ENCODE measurements at regions not wholly inside any gene's neighbourhood (a gene's known extent, or its start where the extent isn't known, plus 50 kb on each side); places are given as distances from the start of the nearest gene placed in this dataset. TPM values are rescaled to one million over a fixed set of nuclear protein-coding genes. Genes with fewer than 3 reads are reported as not detected.
A peak's percentile ranks its signal among the peaks of the same experiment; 100 is the strongest.

DNA sequence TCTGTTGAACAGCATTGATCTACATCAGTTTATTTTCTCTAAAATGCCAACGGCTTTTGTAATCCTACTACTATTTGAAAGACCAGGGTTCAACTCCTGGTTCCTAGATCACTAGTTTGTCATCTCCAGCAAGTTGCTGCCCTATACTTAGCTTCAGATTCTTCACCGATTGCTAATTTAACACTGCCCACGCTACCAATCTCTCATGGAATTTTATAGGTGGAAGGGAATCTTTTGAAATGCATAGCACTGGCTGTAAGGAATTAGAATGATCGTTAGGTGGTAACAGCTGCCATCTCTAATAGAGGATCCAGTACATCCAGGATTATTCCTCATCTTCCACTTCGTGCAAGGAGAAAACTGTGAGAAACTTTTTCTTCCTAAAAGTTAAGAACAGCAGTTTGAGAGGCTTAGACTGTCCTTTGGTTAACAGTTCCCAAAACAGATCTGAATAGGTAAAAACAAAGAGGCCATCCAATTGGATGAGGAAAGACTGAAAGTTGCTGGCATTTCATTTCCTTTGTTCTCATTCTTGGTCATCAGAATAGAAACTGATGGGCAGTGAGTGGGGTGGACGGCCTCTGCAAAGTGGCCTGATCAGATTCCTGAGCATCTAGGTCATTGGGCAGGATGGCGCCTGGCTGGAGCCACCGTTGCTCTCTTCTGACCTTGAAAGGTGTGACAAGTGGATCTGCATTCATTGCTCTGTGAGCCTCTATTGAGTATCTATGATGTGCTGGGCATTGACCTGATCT is 236.3 kb upstream of the SORL1-AS1 start:
- H3K9me2 ChIP-seq (replicated peaks; ENCODE audit: insufficient read depth): no peaks in the 10 kb centered on the region
- no peak for DNase-seq (ENCODE audit: low spot score)
- no peak overlapping the region for H2AFZ ChIP-seq
- H3K9me3 ChIP-seq (ENCODE audit: low read depth): no peaks in the 10 kb centered on the region
- no peaks in the 10 kb centered on the region for H4K20me1 ChIP-seq (ENCODE audit: insufficient read depth, poor library complexity, severe bottlenecking)
- peaks cover 12% of the 10 kb centered on the region for H3K4me1 ChIP-seq (ENCODE audit: insufficient read depth)
- WGBS (ENCODE audit: low lambda C conversion rate, missing lambda C conversion rate): 57% methylated on average over 8 of the region's 8 CpGs
- H3K27ac ChIP-seq: peak overlapping the region; percentile 75
- H3K79me2 ChIP-seq: no peaks in the 10 kb centered on the region
- H3K36me3 ChIP-seq (replicated peaks; ENCODE audit: insufficient read depth, low read depth): no peaks in the 10 kb centered on the region
- no peak overlapping the region for H3K4me3 ChIP-seq
- TF ChIP-seq CTCF (IDR thresholded peaks at IDR 0.05; ENCODE audit: poor library complexity) (no peak), EZH2 (IDR thresholded peaks at IDR 0.05; ENCODE audit: borderline replicate concordance) (no peak), EZH2phosphoT487 (IDR thresholded peaks at IDR 0.05; ENCODE audit: low read depth, severe bottlenecking, unreplicated experiment) (no peak)
- H3K27me3 ChIP-seq: no peaks in the 10 kb centered on the region
- H3K4me2 ChIP-seq: no peak overlapping the region

GRCh38 chr11:121688055-121688491 is 235.3 kb upstream of the SORL1-AS1 start:
- Histone ChIP-seq H3K9me2 (replicated peaks; ENCODE audit: insufficient read depth) (no peaks in the 10 kb centered on the region), H3K36me3 (replicated peaks; ENCODE audit: insufficient read depth, low read depth) (no peaks in the 10 kb centered on the region), H3K4me1 (ENCODE audit: insufficient read depth) (peaks cover 12% of the 10 kb centered on the region), H4K20me1 (ENCODE audit: insufficient read depth, poor library complexity, severe bottlenecking) (no peaks in the 10 kb centered on the region), H2AFZ (no peak overlapping the region), H3K9me3 (ENCODE audit: low read depth) (no peaks in the 10 kb centered on the region), H3K27ac (peak overlapping the region; percentile 75), H3K27me3 (no peaks in the 10 kb centered on the region), H3K4me2 (peak overlapping the region; percentile 20), H3K79me2 (no peaks in the 10 kb centered on the region), H3K4me3 (no peak overlapping the region)
- TF ChIP-seq EZH2phosphoT487 (IDR thresholded peaks at IDR 0.05; ENCODE audit: low read depth, severe bottlenecking, unreplicated experiment) (no peak), EZH2 (IDR thresholded peaks at IDR 0.05; ENCODE audit: borderline replicate concordance) (no peak), CTCF (IDR thresholded peaks at IDR 0.05; ENCODE audit: poor library complexity) (no peak)
- 22% methylated on average over 5 of the region's 5 CpGs for WGBS (ENCODE audit: low lambda C conversion rate, missing lambda C conversion rate)
- DNase-seq (ENCODE audit: low spot score): peak; percentile 37

DNA sequence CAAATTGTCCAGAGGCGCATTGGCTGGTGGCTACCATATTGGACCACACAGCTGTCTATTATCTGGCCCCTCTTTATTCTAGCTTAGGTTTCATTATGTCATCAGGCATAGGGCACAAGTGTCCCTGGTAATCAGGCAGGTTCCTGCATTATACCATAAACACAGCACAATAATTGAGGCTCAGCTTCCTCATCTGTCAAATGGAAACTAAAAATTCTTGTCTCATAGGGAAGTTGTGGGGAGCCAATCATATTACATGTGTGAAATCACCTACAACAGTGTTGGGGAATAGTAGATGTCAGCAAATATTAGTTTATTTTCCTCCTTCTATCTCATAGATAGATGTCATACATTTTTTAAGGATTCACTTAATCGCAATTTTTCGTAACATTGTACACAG is 231.0 kb upstream of the SORL1-AS1 start:
- H3K79me2 ChIP-seq: no peaks in the 10 kb centered on the region
- H3K4me1 ChIP-seq (ENCODE audit: insufficient read depth): peaks cover 9% of the 10 kb centered on the region
- no peaks in the 10 kb centered on the region for H3K9me2 ChIP-seq (replicated peaks; ENCODE audit: insufficient read depth)
- H3K4me3 ChIP-seq: no peak overlapping the region
- TF ChIP-seq CTCF (IDR thresholded peaks at IDR 0.05; ENCODE audit: poor library complexity) (no peak), EZH2phosphoT487 (IDR thresholded peaks at IDR 0.05; ENCODE audit: low read depth, severe bottlenecking, unreplicated experiment) (no peak), EZH2 (IDR thresholded peaks at IDR 0.05; ENCODE audit: borderline replicate concordance) (no peak)
- DNase-seq (ENCODE audit: low spot score): no peak
- no peaks in the 10 kb centered on the region for H3K36me3 ChIP-seq (replicated peaks; ENCODE audit: insufficient read depth, low read depth)
- no peaks in the 10 kb centered on the region for H3K9me3 ChIP-seq (ENCODE audit: low read depth)
- WGBS (ENCODE audit: low lambda C conversion rate, missing lambda C conversion rate): 96% methylated on average over 3 of the region's 3 CpGs
- no peaks in the 10 kb centered on the region for H3K27me3 ChIP-seq
- H4K20me1 ChIP-seq (ENCODE audit: insufficient read depth, poor library complexity, severe bottlenecking): no peaks in the 10 kb centered on the region
- H3K27ac ChIP-seq: no peak overlapping the region
- no peak overlapping the region for H3K4me2 ChIP-seq
- no peak overlapping the region for H2AFZ ChIP-seq

Small RNAs in the stretch of these regions (small RNA-seq; reads per million reads assigned to genes)
- not detected for gene RNU6-256P

All from hepatocyte (in vitro differentiated cells).